DOHH2 (cell line): ENCODE measurements at regions not wholly inside any gene's neighbourhood (a gene's known extent, or its start where the extent isn't known, plus 50 kb on each side); places are given as distances from the start of the nearest gene placed in this dataset.

Source experiments
- EZH2phosphoT487 ChIP-seq: fragments of 200-600 bp; sonication (generic); IDR thresholded peaks from 2 replicates; pipeline ENCODE4 v1.6.1; 2017; ENCODE audit warnings: borderline replicate concordance, mild to moderate bottlenecking, antibody characterized with exemption, low read length, moderate library complexity, mixed read lengths
- TF ChIP-seq, protein P1 (sequence below): fragments of 200-600 bp; sonication (generic); IDR thresholded peaks from one replicate; pipeline ENCODE4 v1.5.1; 2014; ENCODE audit warnings: antibody characterized with exemption, mild to moderate bottlenecking, low read depth, low read length; ENCODE audit not compliant: poor library complexity, severe bottlenecking

DNA sequence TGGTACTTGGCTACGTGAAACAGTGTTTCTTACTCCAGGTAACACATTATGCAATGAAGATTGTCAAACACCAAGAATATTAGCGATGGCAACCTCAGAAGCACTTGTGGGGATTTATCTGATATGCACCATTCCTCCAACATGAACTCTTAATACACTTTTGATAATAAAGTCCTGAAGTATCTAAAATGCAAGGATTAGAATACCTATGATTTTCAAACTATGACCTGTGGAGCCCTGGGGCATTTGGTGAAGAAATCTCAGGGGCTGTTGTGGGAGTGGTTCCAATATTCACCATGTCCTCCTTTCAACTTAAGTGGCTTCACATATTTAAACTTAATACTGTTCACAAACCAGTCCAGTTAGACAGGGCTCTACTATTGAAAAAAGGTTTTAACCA, 214.6 kb upstream of the POU5F2 start:
- TF ChIP-seq, protein P1, sequence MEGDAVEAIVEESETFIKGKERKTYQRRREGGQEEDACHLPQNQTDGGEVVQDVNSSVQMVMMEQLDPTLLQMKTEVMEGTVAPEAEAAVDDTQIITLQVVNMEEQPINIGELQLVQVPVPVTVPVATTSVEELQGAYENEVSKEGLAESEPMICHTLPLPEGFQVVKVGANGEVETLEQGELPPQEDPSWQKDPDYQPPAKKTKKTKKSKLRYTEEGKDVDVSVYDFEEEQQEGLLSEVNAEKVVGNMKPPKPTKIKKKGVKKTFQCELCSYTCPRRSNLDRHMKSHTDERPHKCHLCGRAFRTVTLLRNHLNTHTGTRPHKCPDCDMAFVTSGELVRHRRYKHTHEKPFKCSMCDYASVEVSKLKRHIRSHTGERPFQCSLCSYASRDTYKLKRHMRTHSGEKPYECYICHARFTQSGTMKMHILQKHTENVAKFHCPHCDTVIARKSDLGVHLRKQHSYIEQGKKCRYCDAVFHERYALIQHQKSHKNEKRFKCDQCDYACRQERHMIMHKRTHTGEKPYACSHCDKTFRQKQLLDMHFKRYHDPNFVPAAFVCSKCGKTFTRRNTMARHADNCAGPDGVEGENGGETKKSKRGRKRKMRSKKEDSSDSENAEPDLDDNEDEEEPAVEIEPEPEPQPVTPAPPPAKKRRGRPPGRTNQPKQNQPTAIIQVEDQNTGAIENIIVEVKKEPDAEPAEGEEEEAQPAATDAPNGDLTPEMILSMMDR = no peak
- TF ChIP-seq EZH2phosphoT487 = no peak
